ENCODE measurements at regions not wholly inside any gene's neighbourhood (a gene's known extent, or its start where the extent isn't known, plus 50 kb on each side); places are given as distances from the start of the nearest gene placed in this dataset.

DNA sequence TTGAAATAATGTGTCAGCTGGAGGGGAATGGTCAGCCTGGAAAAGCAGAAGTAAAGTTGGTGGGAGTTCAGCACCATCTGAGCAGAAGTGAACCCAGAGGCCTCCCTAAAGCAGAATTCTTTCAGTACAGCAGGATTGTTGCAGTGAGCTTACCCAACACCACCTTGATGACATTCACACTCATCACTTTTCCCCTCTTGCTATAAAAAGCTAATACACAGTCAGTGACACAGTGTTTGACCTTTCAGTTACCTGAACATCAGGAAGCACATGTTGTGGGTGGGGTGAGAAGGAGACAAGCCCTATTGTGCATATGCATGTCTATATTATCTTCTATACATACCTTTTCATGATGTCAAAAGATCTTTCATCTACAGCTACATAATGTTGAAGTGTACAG, 624.7 kb upstream of the ZFP42 start:
- Histone ChIP-seq H3K4me1 (no peaks in the 10 kb centered on the region), H3K36me3 (no peaks in the 10 kb centered on the region), H3K27me3 (no peaks in the 10 kb centered on the region), H3K9me3 (no peaks in the 10 kb centered on the region), H3K27ac (no peak overlapping the region), H3K4me3 (no peak overlapping the region)
- ATAC-seq (no peak), DNase-seq (no peak)
- TF ChIP-seq, protein P1, sequence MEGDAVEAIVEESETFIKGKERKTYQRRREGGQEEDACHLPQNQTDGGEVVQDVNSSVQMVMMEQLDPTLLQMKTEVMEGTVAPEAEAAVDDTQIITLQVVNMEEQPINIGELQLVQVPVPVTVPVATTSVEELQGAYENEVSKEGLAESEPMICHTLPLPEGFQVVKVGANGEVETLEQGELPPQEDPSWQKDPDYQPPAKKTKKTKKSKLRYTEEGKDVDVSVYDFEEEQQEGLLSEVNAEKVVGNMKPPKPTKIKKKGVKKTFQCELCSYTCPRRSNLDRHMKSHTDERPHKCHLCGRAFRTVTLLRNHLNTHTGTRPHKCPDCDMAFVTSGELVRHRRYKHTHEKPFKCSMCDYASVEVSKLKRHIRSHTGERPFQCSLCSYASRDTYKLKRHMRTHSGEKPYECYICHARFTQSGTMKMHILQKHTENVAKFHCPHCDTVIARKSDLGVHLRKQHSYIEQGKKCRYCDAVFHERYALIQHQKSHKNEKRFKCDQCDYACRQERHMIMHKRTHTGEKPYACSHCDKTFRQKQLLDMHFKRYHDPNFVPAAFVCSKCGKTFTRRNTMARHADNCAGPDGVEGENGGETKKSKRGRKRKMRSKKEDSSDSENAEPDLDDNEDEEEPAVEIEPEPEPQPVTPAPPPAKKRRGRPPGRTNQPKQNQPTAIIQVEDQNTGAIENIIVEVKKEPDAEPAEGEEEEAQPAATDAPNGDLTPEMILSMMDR (IDR thresholded peaks at IDR 0.05): no peak
- TF ChIP-seq POLR2A (IDR thresholded peaks at IDR 0.05): no peak
- intact Hi-C loops (cut with DNase I): no loop called here

DNA sequence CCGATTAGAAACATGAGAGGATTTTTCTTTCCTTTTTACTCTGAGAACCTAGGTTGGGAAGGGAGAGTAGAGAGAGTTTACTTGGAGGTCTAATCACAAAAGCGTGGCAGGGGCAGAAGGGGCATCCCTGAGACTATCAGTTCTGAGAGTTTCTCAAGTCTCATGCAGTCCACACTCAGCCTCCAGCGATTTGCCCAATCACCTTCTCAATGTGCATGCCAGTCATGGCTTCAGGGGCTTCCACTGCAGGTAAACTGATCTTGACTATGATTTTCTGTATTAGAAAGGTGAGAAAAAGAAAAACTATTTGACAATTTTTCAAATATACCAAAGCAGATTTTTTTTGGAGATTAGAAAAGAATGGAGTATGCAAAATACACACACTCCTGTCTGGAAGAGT, 617.1 kb upstream of the ZFP42 start:
- intact Hi-C loops (cut with DNase I): no loop called here
- TF ChIP-seq POLR2A (IDR thresholded peaks at IDR 0.05): no peak
- TF ChIP-seq, protein P1 (IDR thresholded peaks at IDR 0.05): no peak
- DNase-seq (no peak), ATAC-seq (no peak)
- H3K4me1 ChIP-seq: no peaks in the 10 kb centered on the region
- no peaks in the 10 kb centered on the region for H3K36me3 ChIP-seq
- H3K9me3 ChIP-seq: no peaks in the 10 kb centered on the region
- no peak overlapping the region for H3K27ac ChIP-seq
- H3K4me3 ChIP-seq: no peak overlapping the region
- WGBS (ENCODE audit: insufficient coverage, low coverage, low lambda C conversion rate, missing lambda C conversion rate): 53% methylated on average over 3 of the region's 3 CpGs
- no peaks in the 10 kb centered on the region for H3K27me3 ChIP-seq

- intact Hi-C loops (cut with DNase I): no loop called here
- no peak overlapping the region for H3K4me3 ChIP-seq
- no peaks in the 10 kb centered on the region for H3K4me1 ChIP-seq
- H3K27me3 ChIP-seq: no peaks in the 10 kb centered on the region
- no peak overlapping the region for H3K27ac ChIP-seq
- 39% methylated on average over 4 of the region's 4 CpGs for WGBS (ENCODE audit: insufficient coverage, low coverage, low lambda C conversion rate, missing lambda C conversion rate)
- no peaks in the 10 kb centered on the region for H3K9me3 ChIP-seq
- ATAC-seq (peak; percentile 47 to 71 (median 63)), DNase-seq (no peak)
- H3K36me3 ChIP-seq: no peaks in the 10 kb centered on the region
- no peak for TF ChIP-seq POLR2A (IDR thresholded peaks at IDR 0.05)
- TF ChIP-seq, protein P1 (IDR thresholded peaks at IDR 0.05): peak in 3 of 4 donors; percentile 22 to 29 (median 24)
Observed at GRCh38 chr4:187380181-187380581, 615.4 kb upstream of the ZFP42 start.

GRCh38 chr4:187383181-187383580, 612.4 kb upstream of the ZFP42 start:
- Histone ChIP-seq H3K4me3 (no peak overlapping the region), H3K9me3 (no peaks in the 10 kb centered on the region), H3K27ac (no peak overlapping the region), H3K4me1 (no peaks in the 10 kb centered on the region), H3K27me3 (no peaks in the 10 kb centered on the region), H3K36me3 (no peaks in the 10 kb centered on the region)
- DNase-seq (no peak), ATAC-seq (no peak)
- intact Hi-C loops (cut with DNase I): no loop called here
- no peak for TF ChIP-seq POLR2A (IDR thresholded peaks at IDR 0.05)
- TF ChIP-seq, protein P1 (IDR thresholded peaks at IDR 0.05): no peak

- Histone ChIP-seq H3K9me3 (no peaks in the 10 kb centered on the region), H3K4me3 (no peak overlapping the region), H3K4me1 (no peaks in the 10 kb centered on the region), H3K36me3 (no peaks in the 10 kb centered on the region), H3K27me3 (no peaks in the 10 kb centered on the region), H3K27ac (no peak overlapping the region)
- TF ChIP-seq, protein P1 (IDR thresholded peaks at IDR 0.05): no peak
- no peak for TF ChIP-seq POLR2A (IDR thresholded peaks at IDR 0.05)
- intact Hi-C loops (cut with DNase I): no loop called here
- ATAC-seq (peak in 1 of 4 donors; percentile 59), DNase-seq (no peak)
- 48% methylated on average over 5 of the region's 5 CpGs for WGBS (ENCODE audit: insufficient coverage, low coverage, low lambda C conversion rate, missing lambda C conversion rate)
Observed at GRCh38 chr4:187387739-187388138, 607.8 kb upstream of the ZFP42 start.
